Vagina (tissue), 2 donors: ENCODE measurements at regions not wholly inside any gene's neighbourhood (a gene's known extent, or its start where the extent isn't known, plus 50 kb on each side); places are given as distances from the start of the nearest gene placed in this dataset.

ENCODE experiments used
- DNase-seq, 2 donors: peaks; one replicate each; pipeline ENCODE4 v3.0.0-alpha.2; 2017; ENCODE audit errors: extremely low spot score in 2 of 2
- H3K27ac ChIP-seq: fragments of 200-600 bp; sonication (generic); one replicate; pipeline ENCODE4 v1.5.1; 2019
- H3K27me3 ChIP-seq: fragments of 200-600 bp; sonication (generic); one replicate; pipeline ENCODE4 v1.5.1; 2019
- H3K36me3 ChIP-seq, 2 donors: fragments of 200-600 bp; sonication (generic); one replicate each; pipeline ENCODE4 v1.5.1; 2017 to 2019
- H3K4me1 ChIP-seq: fragments of 200-600 bp; sonication (generic); one replicate; pipeline ENCODE4 v1.5.1; 2019
- H3K4me3 ChIP-seq, 2 donors: fragments of 200-600 bp; sonication (generic); 1 replicate in 1 of 2; 2 replicates in 1 of 2; pipeline ENCODE4 v1.5.1; 2016 to 2019
- H3K9me3 ChIP-seq: fragments of 200-600 bp; sonication (generic); one replicate; pipeline ENCODE4 v1.5.1; 2019
- POLR2A ChIP-seq, 2 donors: fragments of 450-650 bp; IDR thresholded peaks; one replicate each; pipeline ENCODE4 v1.6.1; 2017; ENCODE audit warnings: antibody characterized with exemption in 2 of 2, mild to moderate bottlenecking in 2 of 2, moderate library complexity in 2 of 2
- POLR2AphosphoS5 ChIP-seq, 2 donors: sonication (generic); formaldehyde crosslinking; IDR thresholded peaks; one replicate each; pipeline ENCODE4 v1.9.0; 2017; ENCODE audit warnings: antibody characterized with exemption in 2 of 2, mild to moderate bottlenecking in 2 of 2, low read depth in 1 of 2; ENCODE audit not compliant: insufficient read depth in 1 of 2
- intact Hi-C: fragments of 100-400 bp; cut with DNase I; formaldehyde crosslinking; loops from one replicate; pipeline ENCODE4 v1.15.1; 2023
- TF ChIP-seq, protein P1 (sequence below), 3 experiments: fragments of 450-650 bp in 2 of 3; fragments of 200-600 bp in 1 of 3; sonication (generic) in 1 of 3; IDR thresholded peaks; one replicate each; pipeline ENCODE4 v1.5.1; 2017 to 2019; ENCODE audit warnings: antibody characterized with exemption in 3 of 3, mild to moderate bottlenecking in 2 of 3, moderate library complexity in 2 of 3

DNA sequence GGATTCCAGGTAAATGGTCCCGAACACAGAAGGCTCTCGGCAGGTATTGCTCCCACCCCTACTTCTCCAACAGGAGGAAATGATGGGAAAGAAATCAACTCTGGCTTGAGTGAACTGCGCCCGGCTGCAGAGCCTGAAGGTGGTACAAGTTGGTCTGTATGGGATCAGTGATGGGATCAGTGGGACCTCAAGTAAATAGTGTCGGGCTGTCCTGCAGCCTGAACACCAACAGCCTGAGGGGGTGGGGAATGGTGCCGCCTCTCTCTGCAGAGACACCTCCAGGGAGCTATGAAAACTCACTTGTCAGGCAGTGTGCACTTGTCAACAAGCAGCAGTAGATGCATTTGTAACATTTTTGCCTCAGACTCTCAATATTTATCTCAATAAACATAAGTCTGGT, 183.5 kb downstream of the MATN1 start:
- intact Hi-C loops = no loop called here
- Histone ChIP-seq H3K36me3 (no peaks in the 10 kb centered on the region), H3K27me3 (no peaks in the 10 kb centered on the region), H3K4me1 (no peaks in the 10 kb centered on the region), H3K9me3 (no peaks in the 10 kb centered on the region), H3K4me3 (no peak overlapping the region), H3K27ac (no peak overlapping the region)
- DNase-seq = no peak
- TF ChIP-seq POLR2AphosphoS5 (IDR thresholded peaks at IDR 0.05; ENCODE audit: insufficient read depth in 1 of 2, low read depth in 1 of 2) (no peak), POLR2A (IDR thresholded peaks at IDR 0.05) (no peak)
- TF ChIP-seq, protein P1, sequence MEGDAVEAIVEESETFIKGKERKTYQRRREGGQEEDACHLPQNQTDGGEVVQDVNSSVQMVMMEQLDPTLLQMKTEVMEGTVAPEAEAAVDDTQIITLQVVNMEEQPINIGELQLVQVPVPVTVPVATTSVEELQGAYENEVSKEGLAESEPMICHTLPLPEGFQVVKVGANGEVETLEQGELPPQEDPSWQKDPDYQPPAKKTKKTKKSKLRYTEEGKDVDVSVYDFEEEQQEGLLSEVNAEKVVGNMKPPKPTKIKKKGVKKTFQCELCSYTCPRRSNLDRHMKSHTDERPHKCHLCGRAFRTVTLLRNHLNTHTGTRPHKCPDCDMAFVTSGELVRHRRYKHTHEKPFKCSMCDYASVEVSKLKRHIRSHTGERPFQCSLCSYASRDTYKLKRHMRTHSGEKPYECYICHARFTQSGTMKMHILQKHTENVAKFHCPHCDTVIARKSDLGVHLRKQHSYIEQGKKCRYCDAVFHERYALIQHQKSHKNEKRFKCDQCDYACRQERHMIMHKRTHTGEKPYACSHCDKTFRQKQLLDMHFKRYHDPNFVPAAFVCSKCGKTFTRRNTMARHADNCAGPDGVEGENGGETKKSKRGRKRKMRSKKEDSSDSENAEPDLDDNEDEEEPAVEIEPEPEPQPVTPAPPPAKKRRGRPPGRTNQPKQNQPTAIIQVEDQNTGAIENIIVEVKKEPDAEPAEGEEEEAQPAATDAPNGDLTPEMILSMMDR (IDR thresholded peaks at IDR 0.05) = no peak

DNA sequence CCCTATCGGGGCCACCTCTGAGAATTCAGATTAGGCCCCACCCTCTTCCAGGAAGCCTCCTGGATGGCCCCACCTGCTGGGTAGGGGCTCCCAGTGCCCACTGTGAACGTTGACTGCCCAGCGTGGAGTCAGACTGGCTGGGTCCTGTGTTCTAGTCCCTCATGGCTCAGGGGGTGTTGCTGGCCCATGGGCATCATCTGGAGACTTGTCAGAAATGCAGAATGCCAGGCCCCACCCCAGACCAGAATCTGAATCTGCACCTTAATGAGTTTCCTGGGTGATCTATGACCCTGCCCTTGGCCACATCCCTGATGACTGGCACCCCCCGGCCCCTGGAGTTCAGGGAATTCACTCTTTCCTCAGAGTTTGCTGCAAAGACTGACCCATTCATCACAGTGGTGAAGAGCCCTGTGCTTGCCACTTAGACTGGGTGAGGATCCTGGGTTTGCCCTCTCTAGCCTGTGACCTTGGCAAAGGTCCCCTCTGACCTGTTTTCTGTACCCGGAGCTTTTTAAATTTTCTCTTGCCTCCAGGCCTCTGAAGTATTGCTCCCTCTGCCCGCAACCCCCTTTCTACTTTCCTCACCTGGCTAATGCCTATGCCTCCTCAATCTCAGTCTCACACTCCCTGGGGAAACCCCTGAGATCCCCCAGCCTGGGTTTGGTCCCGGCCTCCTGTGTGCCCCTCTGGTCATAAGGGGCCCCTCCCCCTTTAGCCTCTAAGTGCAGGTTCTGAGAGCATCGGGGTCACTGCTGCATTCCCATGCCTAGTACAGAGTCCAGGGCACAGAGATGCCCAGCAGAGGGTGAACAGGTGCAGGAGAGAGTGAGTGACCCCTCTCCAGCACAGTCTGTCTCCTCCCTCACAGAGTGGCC, 184.2 kb downstream of the MATN1 start:
- no peak overlapping the region for H3K4me3 ChIP-seq
- H3K27me3 ChIP-seq = no peaks in the 10 kb centered on the region
- peak; percentile 64 to 77 for DNase-seq
- intact Hi-C loops = no loop called here
- H3K9me3 ChIP-seq = no peaks in the 10 kb centered on the region
- TF ChIP-seq POLR2A (IDR thresholded peaks at IDR 0.05) = no peak
- TF ChIP-seq POLR2AphosphoS5 (IDR thresholded peaks at IDR 0.05; ENCODE audit: insufficient read depth in 1 of 2, low read depth in 1 of 2) = no peak
- TF ChIP-seq, protein P1 (IDR thresholded peaks at IDR 0.05) = no peak
- H3K27ac ChIP-seq = no peak overlapping the region
- H3K4me1 ChIP-seq = no peaks in the 10 kb centered on the region
- H3K36me3 ChIP-seq = no peaks in the 10 kb centered on the region

DNA sequence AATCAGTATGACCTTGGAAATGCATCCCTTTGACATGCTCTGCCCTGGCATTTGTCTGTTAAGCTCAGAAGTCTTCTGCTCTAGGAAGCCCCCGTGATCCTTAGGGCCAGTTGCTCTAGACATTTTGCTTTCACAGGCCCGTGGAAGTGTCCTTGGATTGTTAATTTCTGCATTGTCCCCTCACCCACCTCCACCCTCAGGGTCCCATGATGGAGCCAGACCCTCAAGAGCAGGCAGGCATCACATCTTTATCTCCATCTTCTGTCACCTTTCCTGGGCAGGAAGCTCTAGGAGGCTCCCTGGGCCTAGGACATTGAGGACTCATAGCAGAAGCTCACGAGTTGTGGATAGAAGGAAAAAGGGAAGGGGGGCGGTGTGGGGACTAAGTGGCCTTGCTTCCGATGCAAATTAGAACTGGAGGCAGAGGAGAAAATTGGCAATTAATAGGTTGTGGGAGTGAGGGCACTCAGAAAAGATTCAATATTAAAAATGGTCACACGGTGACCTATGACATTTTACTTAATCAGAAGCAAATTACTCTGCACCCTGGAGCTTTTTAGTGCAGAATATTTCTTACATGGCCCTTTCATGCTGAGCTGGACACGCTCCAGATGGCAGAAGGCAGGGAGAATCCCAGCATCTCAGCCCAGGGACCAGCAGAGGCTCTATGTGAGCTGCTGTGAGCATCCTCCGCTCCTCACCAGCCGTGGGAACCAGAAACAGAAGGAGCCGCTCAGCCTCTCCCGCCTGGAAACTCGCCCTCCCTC, 185.0 kb downstream of the MATN1 start:
- Histone ChIP-seq H3K36me3 (no peaks in the 10 kb centered on the region), H3K27me3 (no peaks in the 10 kb centered on the region), H3K4me1 (no peaks in the 10 kb centered on the region), H3K27ac (no peak overlapping the region), H3K9me3 (no peaks in the 10 kb centered on the region), H3K4me3 (no peak overlapping the region)
- intact Hi-C loops = no loop called here
- TF ChIP-seq POLR2AphosphoS5 (IDR thresholded peaks at IDR 0.05; ENCODE audit: insufficient read depth in 1 of 2, low read depth in 1 of 2) (no peak), POLR2A (IDR thresholded peaks at IDR 0.05) (no peak)
- TF ChIP-seq, protein P1 (IDR thresholded peaks at IDR 0.05) = no peak
- peak in 1 of 2 donors; percentile 67 for DNase-seq

DNA sequence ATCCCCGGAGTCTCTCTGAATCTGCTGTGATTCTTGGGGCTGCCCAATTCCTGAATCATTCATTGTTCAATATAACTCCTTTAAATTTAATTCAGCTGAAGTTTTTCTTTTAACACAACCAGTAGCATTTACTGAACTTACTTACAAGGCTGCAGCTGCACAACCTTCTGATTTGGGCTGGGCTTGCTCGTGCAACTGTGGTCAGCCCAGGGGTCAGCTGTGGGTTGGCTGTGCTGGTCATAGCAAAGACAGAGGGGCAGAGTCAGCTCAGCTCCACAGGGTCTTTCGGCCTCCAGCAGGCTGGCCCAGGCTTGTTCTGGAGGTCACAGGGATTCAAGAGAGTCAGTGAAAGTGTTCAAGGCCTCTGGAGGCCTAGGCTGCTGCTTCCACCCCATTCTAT, 186.1 kb downstream of the MATN1 start:
- H3K27me3 ChIP-seq = no peaks in the 10 kb centered on the region
- no peak overlapping the region for H3K27ac ChIP-seq
- intact Hi-C loops = no loop called here
- TF ChIP-seq POLR2AphosphoS5 (IDR thresholded peaks at IDR 0.05; ENCODE audit: insufficient read depth in 1 of 2, low read depth in 1 of 2) (no peak), POLR2A (IDR thresholded peaks at IDR 0.05) (no peak)
- TF ChIP-seq, protein P1 (IDR thresholded peaks at IDR 0.05) = no peak
- no peak overlapping the region for H3K4me3 ChIP-seq
- H3K36me3 ChIP-seq = no peaks in the 10 kb centered on the region
- DNase-seq = peak in 1 of 2 donors; percentile 74
- no peaks in the 10 kb centered on the region for H3K9me3 ChIP-seq
- H3K4me1 ChIP-seq = no peaks in the 10 kb centered on the region
